Liver (tissue), 2 donors: ENCODE measurements at regions not wholly inside any gene's neighbourhood (a gene's known extent, or its start where the extent isn't known, plus 50 kb on each side); places are given as distances from the start of the nearest gene placed in this dataset.

Experiments used
- TF ChIP-seq, protein P1 (sequence below): fragments of 150-350 bp; IDR thresholded peaks from 2 replicates; pipeline ENCODE4 v1.5.1; 2017; ENCODE audit warnings: improper control_type of control experiment, low read depth, low read length; ENCODE audit not compliant: missing input control
- TF ChIP-seq, protein P2 (sequence below): IDR thresholded peaks from 2 replicates; pipeline ENCODE4 v1.6.1; 2016; ENCODE audit warnings: antibody characterized with exemption
- donor health status: healthy.

DNA sequence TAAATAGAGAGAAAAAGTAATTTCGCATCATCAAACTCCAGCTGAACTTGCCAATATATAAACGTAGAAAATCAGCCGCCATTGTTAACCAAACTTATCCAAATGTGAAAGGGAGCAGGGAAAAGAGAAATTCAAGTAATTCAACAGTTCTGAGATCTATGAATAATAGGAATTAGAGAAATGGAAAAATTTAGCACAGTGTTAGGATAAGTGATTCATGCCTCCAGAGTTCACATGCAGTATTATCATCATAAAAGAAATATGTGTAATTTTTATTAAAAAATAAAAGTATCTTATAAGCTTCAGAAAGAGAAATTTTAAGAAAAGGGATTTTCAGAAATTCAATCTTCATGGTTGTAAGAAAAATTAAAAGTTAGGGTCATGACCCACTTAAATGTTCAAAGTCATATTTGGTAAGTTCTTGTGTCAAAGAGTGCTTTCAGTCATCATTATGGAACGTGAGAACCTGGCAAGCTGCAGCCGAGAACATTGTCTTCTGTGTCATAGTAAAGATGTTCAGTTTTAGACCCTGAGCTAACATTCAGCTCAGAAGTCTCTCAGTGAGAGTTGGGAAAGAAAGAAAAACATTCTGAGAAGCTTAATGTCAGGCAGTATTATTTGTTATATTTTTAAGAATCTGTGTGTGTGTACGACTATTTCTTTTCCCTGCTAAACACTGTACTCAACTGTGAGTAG, 414.3 kb upstream of the RGPD4 start:
- TF ChIP-seq, protein P1, sequence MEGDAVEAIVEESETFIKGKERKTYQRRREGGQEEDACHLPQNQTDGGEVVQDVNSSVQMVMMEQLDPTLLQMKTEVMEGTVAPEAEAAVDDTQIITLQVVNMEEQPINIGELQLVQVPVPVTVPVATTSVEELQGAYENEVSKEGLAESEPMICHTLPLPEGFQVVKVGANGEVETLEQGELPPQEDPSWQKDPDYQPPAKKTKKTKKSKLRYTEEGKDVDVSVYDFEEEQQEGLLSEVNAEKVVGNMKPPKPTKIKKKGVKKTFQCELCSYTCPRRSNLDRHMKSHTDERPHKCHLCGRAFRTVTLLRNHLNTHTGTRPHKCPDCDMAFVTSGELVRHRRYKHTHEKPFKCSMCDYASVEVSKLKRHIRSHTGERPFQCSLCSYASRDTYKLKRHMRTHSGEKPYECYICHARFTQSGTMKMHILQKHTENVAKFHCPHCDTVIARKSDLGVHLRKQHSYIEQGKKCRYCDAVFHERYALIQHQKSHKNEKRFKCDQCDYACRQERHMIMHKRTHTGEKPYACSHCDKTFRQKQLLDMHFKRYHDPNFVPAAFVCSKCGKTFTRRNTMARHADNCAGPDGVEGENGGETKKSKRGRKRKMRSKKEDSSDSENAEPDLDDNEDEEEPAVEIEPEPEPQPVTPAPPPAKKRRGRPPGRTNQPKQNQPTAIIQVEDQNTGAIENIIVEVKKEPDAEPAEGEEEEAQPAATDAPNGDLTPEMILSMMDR: no peak
- TF ChIP-seq, protein P2, sequence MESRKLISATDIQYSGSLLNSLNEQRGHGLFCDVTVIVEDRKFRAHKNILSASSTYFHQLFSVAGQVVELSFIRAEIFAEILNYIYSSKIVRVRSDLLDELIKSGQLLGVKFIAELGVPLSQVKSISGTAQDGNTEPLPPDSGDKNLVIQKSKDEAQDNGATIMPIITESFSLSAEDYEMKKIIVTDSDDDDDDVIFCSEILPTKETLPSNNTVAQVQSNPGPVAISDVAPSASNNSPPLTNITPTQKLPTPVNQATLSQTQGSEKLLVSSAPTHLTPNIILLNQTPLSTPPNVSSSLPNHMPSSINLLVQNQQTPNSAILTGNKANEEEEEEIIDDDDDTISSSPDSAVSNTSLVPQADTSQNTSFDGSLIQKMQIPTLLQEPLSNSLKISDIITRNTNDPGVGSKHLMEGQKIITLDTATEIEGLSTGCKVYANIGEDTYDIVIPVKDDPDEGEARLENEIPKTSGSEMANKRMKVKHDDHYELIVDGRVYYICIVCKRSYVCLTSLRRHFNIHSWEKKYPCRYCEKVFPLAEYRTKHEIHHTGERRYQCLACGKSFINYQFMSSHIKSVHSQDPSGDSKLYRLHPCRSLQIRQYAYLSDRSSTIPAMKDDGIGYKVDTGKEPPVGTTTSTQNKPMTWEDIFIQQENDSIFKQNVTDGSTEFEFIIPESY: no peak
